Hematopoietic multipotent progenitor cell treated with erythropoietin and hydrocortisone succinate and interleukin-3 and kit ligand, for 17 days (in vitro differentiated cells): ENCODE measurements at regions not wholly inside any gene's neighbourhood (a gene's known extent, or its start where the extent isn't known, plus 50 kb on each side); places are given as distances from the start of the nearest gene placed in this dataset.
"Not testable (repeated sequence)": the region's sequence is repeated elsewhere in the genome, so short reads cannot be mapped to it uniquely, and the experiment has no call there.

Experiments
- DNase-seq: peaks from one replicate; pipeline ENCODE4 v3.0.0-alpha.2; 2015; ENCODE audit warnings: low spot score

GRCh38 chr12:111271674-111272418 lies 97.0 kb downstream of the PHETA1 start:
- DNase-seq, result no peak

GRCh38 chr12:111270774-111271173 lies 98.1 kb downstream of the PHETA1 start:
- DNase-seq, result no peak

DNA sequence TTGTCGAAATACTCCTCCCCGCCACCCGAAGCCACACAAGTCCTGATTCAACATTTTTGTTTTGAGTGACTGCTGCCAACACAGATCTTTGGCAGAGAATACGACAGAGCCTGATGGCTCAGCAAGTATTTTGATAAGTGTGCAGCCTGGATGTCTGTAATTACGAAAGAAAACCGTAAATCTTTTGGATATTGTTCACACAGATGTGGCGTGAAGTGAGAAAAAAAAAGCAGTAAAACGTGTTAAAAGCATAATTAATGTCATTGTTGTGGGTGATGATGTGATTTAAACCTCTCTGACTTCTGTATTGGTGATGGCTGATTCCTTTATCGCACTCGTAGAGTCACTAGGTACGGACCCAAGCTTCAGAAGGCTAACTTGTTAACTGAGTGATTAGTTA lies 98.7 kb downstream of the PHETA1 start:
- DNase-seq, result no peak

GRCh38 chr12:111269718-111270117 lies 99.2 kb downstream of the PHETA1 start:
- no peak for DNase-seq

DNA sequence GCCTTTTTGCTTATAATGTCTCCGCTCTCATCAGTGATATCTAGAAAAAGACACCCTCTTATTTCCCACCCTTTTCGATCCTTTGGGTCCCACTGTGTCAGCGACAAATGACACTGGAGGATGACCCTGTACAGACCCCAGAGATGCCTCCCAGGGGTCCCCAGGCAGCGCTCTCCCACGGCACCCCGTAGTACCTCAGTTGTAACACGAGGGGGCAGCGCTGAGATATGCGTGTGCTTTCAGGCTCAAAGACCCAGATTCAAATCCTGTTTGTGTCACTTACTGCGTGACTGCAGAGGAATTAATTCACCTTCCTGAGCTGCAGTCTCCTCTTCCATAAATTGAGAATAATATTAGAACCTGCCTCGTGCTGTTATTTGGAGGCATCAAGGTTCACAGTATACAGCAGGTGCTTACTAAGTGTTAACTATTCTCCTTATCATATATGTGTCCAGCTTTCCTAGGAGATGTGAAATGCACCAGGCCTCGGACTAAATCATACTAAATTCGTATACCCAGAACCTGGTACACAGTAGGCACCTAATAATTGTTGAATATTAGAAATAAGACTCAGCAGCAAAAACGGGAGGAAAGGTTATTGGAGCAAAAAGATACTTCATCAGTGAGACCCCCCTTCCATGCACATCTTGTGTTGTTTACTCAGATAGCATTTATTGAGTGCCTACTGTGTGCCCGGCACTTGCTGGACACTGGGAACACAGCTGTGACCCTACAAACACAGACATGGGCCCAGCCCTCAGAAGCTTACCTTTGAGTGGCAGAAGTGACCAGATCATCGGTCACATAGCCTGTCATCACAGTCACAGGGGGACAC lies 99.9 kb downstream of the PHETA1 start:
- DNase-seq, result no peak

DNA sequence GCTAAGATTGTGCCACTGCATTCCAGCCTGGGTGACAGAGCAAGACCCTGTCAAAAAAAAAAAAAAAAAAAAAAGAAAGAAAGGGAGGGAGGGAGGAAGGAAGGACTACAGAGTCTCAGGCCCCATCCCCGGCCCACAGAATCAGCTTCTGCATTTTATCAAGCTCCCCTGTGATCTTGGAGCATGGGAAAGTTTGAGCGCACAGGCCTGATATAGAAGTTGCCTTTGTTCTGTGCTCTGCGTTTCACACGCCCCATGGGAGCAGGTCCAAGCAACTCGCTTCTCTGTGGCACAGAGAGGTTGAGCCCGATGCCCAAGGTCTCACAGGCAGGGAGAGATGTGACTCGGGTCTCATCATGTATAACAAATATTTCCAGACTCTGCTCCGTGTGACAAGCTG lies 101.8 kb downstream of the PHETA1 start:
- DNase-seq, result no peak

GRCh38 chr12:111261911-111262676 lies 106.8 kb downstream of the PHETA1 start:
- DNase-seq, result no peak

GRCh38 chr12:111260732-111261131 lies 108.2 kb downstream of the PHETA1 start:
- no peak for DNase-seq

- DNase-seq, result no peak
Observed at GRCh38 chr12:111259231-111259630, 109.7 kb downstream of the PHETA1 start.

GRCh38 chr12:111258081-111258480 lies 110.8 kb downstream of the PHETA1 start:
- DNase-seq, result not testable (repeated sequence)

GRCh38 chr12:111257435-111257902 lies 111.4 kb downstream of the PHETA1 start:
- no peak for DNase-seq

DNA sequence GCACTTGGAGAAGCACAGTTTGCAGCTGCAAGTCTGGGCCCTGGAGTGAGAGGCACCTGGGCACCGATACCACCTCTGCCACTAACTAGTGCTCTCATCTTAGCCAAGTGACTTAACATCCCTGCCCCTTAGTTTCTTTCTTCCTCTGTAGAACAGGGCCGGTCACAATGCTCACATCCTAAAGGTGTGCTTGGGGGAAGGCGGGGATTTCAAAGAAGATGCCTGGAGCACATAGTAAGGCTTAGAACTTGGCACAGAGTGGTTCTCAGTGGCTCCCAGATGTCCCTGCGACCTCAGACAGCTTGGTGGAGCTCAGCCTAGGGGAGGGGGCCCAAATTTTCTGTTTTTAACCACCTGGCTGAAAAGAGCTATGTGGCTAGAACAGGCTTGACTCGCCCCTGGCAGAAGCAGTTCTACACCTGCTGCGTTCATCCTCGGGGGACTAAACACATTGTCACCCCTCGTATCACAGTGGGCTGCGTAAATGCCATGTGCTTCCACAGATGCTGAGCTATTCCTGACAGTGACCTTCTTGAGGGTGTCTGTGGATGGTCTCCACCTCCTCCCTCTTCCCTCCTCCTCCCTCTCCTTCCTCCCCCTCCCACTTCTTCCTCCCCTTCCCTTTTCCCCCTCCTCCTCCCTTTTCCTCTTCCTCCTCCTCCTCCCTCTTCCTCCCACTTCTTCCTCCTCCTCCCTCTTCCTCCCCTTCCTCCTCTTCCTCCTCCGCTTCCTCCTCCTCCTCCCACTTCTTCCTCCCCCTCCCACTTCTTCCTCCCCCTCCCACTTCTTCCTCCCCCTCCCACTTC lies 112.1 kb downstream of the PHETA1 start:
- no peak for DNase-seq

- no peak for DNase-seq
Observed at GRCh38 chr12:111255261-111255660, 113.6 kb downstream of the PHETA1 start.

DNA sequence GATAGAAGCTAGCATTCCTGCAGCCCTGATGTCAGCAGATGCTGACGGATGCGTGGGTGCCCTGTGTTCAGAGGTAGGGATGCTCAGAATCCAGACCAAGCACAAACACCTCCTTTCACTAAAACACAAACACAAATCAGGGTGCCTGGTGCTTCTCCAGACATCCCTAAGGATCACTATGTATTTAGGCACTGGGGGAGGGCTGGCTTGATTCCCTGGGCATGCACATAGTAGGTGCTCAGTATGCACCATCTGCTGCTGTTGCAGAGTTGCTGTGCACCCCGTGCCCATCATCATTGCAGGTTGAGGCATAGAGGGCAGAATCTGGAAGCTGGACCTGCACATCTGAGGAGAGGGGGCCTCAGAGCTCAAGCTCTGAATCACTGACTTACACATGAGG lies 114.8 kb downstream of the PHETA1 start:
- DNase-seq, result no peak

DNA sequence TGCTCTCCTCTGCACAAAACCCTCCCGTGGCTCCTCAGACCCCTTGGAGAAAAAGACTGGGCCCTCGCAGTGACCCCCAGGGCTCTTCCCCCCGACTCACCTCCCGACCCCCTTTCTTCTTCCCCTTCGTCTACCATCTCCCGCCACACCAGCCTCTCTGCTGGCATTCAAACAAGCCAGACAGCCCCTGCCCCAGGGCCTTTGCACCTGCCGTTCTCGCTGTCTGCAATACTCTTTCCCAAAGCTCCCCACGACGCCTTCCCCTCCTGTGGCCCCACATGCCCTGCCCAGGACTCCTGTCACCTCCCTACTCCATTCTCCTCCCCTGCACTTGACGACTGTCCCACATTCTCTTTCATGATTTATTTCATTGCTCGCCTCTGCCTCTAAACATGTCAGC lies 115.7 kb downstream of the PHETA1 start:
- DNase-seq, result no peak

- no peak for DNase-seq
Observed at GRCh38 chr12:111251787-111252186, 117.1 kb downstream of the PHETA1 start.

DNA sequence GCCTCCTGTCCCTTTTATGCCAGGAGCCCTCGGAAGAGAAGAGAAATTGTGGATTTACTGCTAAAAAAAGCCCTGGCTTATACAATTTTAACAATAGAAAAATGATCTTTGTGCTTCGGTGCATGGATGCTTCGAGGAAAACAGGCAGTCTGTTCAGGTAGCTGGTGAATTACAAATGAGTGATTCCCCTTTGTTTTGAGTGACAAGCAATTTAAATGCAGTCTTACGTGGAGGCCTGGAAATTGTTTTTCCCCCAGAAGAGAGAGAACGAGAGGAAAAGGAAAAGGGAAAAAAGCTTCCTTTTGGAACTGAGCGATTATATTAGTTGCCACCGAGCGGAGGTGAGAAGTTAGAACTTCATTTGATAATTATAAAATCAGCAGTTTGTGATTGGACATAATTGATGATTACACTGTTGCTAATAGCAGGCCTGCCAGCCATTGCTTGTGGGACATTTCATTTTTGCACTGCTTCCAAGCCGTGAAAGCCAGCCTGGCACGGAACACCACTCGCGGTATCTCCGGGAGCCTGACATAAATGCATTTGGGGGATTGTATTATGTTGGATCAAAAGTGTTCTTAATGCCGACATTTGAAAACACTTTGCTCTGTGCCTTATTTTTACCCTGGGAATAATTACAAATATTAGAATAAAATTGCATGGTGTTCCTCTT lies 117.7 kb downstream of the PHETA1 start:
- no peak for DNase-seq

DNA sequence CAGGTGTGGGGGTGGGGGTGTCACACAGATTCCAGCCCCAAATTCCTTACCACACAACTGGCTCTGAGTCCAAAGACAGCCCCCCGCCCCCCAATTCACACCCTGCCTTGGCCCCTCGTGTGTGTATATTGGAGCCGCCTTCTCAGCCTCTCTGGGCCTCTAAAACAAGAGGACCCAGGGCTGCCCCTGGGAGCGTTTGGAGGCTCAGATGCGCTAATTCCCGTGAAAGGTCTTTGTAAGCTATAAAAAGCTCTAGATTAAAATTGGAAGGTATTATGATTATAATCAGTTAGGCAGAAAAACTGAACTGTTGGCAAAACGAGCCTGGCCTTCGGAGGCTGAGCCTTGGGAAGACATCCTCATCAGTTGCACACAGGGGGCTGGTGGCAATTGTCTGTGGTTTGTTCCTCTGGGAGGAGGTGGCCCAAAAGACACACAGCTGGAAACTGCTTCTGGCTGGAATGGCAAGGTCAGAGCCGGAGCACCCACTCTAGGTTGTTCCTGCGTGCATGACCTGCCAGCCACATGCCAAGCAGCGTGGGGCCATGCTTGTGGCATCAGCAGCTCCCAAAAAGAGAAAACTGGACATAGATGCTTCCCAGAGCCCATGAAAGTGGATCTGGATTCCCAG lies 118.5 kb downstream of the PHETA1 start:
- no peak for DNase-seq

DNA sequence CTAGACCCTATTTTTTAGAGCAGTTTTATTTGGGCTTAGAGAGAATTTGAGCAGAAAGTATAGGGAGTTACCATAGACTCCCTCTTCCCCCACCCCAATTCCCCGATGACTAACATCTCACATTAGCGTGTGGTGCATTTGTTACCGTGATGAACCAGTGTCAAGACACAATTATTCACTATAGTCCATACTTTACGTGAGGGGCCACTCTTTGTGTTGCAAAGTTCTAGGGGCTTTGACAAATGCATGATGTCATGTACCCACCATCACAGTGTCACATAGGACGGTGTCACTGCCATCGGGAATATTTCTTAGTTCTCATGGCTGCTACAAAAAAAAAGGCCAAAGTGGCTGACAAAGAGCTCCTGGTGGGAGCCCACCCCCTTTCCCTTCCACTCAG lies 119.1 kb downstream of the PHETA1 start:
- no peak for DNase-seq

DNA sequence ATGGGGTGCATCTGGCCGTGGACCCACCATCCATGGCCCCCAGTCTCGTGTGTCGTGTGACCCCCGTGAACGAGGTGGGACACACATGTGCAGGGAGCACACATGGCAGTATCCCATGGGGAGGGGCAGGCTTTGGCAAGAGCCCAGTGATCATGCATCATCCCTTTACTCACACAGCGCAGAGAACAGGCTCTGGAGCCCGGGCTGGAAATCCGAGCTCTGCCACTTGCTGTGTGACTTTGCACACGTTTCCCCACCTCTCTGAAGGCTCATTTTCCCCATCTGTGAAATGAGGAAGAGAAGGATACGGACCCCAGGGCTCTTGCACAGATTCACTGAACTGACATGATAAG lies 119.9 kb downstream of the PHETA1 start:
- no peak for DNase-seq
